NCI-H1092 treated with DMSO at 0.1 percent for 48 hours (cell line): ENCODE measurements at regions not wholly inside any gene's neighbourhood (a gene's known extent, or its start where the extent isn't known, plus 50 kb on each side); places are given as distances from the start of the nearest gene placed in this dataset.

Source experiments
- DNase-seq: peaks from one replicate; lab custom pipeline; 2025; lab: John Stamatoyannopoulos, UW

DNA sequence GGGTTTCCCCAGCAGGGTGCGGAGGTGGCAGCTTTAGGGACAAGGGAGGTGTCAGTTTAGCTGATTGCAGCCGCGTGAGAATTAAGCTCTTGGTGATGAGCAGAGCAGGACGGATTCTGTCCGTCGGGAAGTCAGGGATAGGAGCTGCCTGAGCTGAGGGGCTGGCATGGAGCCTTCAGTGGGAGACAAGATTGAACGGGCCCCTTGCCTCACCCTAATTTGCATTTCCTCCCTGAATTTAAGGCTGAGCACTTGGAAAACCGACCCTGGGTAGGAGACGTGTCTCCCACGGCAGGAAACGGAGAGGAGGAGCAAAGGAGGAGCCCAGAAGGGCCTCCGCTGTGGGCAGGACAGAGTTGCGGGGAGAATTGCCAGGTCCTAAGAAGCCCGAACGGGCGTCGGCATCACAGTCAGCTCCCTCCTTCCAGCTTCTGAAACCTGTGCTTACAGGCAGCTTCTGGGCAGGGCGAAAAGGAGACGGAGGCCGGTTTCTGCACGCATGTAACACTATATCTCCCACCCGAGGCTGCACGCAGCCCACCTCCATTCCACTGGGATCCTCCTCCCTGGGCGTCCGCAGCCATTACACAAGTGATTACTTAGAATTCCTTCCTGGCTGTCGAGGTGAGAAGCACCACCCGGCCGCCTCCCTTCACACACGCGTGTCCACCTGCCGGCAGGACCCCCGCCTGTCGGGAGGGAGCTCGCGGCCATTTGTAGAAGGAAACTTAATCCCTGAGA lies 345.8 kb downstream of the BRD1 start:
- DNase-seq, result no peak

DNA sequence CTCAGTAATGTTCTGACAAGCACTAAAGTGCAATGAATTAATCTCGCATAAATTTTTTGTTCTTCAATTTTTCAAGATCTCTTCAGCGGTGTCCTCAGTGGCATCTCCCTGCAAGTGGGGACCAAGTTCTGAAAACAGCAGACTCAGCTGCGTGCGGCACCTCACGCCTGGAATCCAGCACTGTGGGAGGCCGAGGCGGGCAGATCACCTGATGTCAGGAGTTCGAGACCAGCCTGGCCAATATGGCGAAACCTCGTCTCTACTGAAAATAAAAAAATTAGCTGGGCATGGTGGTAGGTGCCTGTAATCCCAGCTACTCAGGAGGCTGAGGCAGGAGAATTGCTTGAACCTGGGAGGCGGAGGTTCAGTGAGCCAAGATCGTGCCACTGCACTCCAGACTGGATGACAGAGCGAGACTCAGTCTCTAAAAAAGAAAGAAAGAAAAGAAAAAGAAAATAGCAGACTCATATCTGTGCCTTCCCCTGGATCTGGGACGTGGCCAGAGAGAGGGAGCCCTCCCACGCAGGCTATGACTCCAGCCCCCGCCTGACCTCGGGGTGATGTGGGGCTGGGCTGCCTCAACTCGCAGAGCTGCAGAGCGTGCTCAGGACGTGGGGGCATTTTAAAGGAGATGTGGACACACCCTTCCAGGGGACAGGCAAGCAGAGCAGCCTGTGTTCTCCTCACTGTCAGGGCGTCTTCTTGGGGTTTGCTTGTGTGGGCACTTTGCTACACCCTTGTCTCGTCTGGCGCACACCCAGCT lies 346.6 kb downstream of the BRD1 start:
- no peak for DNase-seq

DNA sequence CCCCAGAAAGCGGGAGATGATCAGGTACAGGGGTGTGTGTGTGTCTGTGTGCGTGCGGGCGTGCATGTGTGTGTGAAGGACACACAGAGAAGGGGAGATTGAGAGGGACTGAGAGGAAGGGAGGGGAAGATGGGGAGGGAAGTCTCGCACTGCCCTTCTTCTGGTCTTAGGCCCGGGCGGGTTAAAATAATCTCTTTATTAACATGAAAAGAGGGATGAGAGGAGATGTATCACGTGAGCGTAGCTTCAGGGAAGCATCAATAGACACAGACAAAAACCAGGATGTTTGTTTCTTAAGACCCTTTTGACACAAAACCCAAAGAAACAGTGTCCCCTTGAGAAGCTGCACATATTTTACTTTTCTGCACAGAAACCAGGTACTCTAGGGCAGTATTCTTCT lies 347.3 kb downstream of the BRD1 start:
- DNase-seq, result no peak

DNA sequence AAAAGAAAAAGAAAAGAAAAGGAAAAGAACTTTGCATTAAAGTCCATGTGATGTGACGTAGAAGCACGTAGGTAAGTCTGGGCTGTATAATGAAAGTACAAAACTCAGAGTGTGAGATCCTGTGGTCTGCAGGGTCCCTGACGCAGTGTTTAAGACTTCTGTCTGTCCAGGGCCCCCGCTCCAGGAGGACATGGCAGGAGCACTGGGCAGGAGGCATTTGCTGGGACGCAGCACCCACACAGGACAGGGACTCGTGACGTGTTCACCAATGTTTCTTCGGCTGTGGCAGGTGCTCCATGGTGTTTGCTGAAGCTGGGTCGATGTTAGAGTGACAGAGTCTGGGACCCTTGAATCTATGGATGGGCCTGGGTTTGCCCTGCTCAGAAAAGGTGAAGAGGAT lies 348.1 kb downstream of the BRD1 start:
- DNase-seq, result no peak

DNA sequence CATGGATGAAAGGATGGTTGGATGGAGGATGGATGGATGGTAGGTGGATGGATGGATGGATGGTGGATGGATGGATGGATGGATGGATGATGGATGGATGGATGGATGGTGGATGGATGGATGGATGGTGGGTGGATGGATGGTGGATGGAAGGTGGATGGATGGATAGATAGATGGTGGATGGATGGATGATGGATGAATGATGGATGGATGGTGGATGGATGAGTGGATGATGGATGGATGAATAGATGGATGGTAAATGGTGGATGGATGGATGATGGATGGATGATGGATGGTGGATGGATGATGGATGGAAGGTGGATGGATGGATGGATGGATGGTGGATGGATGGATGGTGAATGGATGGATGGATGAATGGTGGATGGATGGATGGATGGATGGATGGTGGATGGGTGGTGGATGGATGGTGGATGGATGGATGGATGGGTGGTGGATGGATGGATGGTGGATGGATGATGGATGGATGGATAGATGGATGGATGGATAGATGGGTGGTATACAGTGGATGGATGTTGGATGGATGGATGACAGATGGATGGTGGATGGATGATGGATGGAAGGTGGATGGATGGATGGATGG lies 350.8 kb downstream of the BRD1 start:
- DNase-seq, result no peak

DNA sequence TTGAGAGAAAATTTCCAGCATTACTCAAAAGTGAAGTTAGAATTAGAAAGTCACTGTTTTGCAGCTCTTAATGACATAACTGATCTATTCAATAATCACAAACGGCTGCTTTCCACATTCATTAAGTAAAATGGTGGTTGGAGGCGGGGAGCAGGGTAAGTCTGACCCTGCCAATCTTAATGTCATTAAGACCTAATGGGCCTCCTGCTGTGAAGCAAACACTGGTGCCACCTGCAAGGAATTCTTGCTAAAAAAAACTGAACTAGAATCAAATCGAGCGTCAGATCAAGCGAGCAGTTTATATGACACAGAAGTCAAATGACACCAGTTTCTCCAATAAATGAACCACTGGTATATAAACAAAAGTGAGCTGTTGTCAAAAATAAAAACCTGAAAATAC lies 351.5 kb downstream of the BRD1 start:
- DNase-seq, result no peak

DNA sequence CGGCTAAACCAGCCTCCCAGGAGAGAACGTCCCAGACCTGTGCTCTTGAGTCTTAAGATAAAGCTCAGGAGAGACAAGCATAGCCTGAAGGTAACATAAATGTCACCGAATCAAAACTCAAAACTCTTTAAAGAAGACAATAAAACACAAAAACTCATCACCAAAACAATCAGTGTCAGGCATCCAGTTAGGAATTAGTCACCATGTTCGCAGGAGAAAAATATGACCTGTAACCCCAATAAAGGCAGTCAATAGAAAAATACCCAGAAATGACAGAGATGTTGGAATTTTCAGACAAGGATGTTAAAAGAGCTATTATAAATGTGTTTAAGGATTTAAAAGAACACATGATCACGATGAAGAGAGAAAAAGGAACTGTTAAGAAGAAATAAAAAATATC lies 352.4 kb downstream of the BRD1 start:
- no peak for DNase-seq

DNA sequence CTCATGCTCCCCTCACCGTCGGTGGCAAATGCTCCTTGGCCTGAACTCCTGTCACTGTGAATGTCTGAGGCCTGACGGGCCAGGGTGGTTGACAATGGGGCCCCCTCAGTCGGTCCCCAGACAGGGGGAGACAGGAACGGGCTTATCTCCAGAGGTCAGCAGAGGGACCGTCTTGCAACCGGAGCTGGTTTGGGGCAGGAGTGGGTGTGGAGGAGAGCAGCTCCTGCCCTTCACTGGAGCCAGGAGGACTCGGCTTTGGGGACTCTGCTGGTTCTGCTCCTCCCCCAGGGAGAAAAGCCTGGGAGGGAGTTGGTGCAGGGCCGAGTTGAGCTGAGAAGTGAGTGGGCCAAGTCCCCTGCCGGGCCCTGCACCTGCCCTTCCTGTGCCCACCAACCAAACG lies 354.4 kb downstream of the BRD1 start:
- no peak for DNase-seq

DNA sequence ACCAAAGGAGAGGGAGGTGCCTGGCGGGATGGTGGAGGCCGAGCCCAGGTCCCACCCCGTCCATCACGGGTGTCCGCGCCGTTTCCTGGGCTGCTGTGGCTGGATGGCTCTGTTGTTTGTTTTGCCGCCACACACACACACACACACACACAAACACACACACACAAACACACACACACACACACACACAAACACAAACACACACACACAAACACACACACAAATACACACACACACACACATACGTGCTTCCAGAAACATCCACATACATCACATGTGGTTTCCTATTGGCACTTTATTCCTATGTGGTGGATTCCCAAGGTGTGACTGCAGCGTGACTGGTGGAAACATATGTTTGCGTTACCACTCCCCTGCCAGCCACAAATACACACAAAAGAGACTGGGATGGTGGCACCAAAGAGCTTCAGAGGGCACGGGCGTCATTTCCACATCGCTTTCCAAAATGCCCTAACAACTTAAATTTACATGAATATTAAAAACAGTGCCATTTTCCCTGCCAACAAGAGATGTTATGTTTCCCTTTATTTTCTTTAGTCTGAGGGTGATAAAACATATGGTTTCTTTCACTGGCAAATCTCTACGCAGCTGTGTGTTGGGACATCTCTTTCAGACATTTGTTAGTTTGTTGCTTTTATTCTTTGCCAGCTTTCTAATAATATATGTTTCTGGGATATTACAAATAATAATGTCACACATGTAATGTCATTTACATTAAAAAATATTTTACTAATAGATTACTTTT lies 356.8 kb downstream of the BRD1 start:
- DNase-seq, result no peak

DNA sequence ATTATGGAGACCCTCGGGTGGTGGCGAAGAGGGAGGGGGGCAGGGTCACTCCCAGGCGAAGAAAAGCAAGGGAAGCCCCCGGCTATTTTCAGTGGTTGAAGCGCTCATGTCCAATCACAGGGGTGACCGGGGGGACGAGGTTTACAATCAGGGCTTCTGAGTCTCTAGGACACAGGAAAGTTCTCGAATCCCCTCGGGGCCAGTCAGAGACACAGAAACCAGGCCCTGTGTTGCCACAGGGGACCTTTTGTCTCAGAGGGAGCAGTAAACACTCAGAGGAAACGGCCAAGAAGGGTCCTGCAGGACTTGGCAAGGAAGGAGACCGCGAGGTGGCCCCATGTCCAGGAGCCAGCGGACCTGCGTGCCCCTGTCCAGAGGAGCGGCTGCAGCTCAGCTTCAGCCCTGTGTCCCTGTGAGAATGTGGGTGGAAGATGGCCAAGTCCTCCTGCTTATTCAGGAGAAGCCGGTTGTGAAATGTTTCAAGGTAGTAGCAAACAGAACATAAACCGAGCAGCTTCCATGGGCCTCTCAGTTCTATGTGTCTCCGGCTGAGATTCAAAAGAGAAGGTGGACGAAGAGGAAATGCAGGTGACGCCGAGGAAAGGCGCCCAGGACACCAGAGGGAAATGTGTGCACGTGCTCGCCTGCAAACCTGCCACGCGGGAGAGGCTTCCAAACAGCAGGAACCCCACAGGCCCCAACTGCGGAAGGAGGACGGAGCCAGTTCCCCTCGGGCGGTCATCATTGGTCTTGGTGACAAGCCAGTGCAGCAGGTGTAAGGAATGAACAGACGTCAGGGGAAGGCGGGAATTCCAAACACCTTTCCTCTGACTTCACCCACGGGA lies 357.6 kb downstream of the BRD1 start:
- no peak for DNase-seq

DNA sequence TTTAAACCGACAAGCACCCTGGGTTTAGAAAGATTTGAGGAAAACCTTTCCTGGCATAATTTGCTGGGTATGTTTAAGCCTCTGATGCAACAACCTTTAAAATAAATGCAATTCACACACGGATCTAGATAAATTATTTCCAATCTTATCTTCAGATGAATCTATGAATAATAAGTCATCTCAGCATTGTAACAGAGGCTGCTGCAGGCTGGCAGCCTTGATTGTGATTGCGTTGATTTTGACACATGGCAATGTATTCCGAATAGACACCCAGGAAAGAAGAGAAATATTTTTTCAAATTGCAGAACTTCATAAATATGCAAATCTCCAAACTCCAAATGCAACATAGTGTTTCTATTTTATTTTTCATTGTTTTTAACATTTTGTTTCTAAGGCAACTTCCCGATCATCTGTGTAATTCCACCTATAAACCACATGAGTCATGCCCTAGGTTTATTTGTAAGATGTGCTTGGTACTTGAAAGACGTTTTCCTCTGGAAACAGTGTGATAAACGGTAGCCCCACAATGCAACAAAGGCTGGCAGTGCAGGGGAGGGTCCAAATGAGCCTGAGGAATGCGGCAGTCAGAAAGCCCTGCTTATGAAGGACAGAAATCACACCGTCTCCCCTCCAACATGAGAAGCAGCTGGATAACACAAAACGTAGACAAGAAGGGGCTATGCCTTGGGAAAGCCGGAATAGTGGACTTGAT lies 359.0 kb downstream of the BRD1 start:
- DNase-seq, result no peak

DNA sequence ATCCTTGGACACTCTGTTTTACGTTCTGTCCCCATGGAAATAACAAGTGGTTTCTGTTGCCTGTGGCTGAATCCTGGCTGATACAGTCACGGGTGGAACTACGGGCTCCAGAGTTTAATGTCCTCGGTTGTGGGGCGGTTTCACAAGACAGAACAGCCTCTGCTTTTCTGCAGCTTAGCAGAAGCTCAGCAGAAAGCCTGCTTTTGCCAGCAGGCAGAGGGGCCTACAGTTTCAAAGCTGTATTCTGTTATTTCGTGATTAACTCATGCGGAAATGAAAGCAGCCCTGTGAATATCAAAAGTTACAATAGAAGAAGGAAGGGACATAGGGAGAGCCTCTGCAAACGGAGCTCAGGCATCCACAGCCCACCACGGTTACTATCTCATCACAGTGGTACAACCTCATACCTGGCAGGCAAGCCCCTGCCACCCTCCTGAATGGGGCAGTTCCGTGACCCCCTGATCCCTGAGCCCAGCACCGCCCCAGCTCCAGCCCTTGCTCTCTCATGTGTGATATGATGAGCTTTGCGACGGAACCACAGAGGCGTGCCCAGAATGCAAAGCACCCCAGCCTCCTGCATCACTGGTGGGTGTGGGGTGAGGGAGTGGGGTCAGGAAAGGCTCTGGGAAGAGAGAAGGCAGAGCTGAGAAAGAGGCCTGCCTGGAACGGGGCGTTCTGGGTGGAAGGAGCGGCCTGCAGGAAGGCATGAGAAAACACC lies 360.6 kb downstream of the BRD1 start:
- no peak for DNase-seq

DNA sequence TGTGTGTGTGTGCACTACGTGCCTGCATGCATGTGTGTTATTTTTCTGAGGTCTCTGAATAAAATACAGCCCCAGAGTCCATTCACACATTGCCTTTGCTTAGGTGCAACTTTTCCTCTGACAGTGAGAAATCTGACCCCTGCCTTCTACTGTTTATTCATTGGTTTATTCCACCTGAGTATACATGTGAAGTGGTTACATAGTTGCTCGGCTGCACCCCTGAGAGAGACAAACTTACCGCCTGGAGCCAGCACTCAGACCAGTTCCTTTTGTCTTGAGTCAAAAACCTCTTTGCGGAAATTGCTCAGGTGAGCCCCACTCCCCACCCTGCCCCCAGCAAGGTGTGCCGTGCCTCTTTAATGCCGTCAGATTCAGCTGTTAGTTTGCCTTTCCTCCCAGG lies 363.6 kb downstream of the BRD1 start:
- DNase-seq, result no peak

DNA sequence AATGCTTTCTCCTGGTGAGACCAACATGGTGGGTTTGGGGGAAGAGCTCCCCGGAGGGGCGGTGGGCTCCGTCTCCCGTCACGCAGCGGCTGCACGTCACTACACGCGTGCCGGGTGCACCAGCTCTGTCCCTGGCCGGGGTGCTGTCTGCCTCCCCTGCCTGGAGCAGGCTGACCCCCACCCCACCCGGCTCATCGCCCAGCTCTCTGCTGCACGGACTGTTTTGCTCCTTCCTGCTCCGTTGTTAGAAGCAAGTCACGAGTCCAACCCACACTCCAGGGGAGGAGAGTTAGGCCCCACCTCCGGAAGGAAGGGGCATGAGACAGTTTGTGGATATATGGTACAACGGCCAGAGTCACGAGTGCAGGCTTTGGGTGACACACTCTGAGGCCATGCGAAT lies 364.9 kb downstream of the BRD1 start:
- DNase-seq, result no peak

DNA sequence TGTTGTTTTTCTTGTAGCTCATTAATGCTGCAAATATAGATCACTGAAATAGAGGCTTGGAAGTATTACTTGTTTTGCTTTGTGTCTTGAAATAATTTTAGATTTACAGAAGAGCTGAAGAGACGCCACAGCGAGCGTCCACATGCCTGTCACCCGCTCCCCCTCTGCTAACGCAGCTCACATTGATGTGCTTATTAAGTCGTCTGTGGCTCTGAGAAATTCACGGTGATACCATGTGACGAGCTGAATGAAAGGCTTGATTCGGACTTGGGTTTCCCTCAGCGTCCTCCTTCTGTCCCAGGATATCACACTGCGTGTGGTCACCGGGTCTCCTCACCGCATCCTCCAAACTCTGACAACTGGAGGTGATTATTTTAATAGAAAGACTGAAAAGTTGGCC lies 365.4 kb downstream of the BRD1 start:
- no peak for DNase-seq

DNA sequence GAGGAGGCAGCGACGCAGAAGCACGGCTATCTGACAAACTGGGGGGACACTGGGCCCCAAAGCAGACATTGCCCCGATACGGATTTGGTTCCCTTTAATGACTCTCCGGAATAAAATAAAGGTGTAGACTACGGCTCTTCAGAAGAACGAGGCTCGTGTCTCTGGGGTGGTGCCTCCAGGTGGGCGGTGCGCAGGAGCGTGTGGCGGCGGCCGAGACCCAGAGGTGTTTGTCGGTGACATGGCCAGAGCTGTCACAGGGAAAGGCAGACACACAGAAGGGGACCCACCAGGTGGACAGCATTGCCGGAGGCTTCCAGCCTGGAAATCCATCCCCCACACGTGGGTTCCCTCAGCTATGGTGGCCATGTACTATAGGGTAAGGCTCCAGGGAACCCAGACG lies 366.0 kb downstream of the BRD1 start:
- no peak for DNase-seq

DNA sequence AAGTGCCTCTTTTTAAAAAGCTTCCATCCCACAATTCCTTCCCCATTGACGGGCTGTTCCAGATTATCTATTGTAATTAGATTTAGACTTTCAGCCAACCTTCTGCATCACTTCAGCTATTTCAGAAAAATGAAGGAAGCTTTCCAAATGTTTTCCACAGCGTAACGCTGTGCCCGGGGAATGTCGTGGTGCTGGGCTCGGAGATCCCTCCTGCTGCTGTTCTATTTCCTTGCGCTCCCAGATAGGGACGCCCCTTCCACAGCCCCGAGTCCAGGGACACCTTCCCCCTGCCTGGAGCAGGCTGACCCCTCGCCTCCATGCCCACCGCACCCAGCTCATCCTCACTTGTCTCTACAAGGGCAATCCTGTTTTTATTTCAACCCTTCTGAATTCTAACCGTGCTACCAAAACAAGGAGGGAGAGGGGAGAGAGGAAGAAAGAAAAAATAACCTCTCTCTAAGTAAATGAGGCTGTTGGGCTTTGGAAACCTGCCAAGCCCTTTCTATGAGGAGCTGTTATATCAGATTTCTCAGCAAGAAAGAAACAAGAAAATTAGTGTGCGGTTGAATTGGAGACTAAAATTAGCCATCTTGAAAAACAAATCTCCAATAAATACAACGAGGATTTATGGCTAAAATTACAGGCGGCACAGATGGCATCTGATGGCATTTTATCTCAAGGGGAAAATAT lies 366.9 kb downstream of the BRD1 start:
- no peak for DNase-seq

DNA sequence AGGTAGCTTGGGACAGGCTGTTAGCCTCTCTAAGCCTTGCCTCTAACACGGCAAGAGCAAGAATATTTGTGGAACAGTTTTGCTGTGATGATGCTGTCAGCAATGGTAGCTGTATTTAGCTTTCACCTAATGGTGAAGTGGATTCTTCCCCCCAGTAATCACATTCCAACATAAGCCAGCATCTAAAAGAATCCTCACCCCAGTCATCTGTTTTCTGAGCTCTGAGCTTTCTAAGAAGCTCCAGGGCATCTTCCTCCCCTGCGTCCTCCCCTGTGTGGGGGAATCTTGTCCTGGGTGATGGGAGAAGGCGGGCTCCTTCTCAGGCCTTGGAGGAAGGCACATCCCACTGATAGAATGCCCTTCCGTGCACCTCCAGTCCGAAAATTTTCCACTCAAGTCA lies 367.6 kb downstream of the BRD1 start:
- DNase-seq, result no peak

DNA sequence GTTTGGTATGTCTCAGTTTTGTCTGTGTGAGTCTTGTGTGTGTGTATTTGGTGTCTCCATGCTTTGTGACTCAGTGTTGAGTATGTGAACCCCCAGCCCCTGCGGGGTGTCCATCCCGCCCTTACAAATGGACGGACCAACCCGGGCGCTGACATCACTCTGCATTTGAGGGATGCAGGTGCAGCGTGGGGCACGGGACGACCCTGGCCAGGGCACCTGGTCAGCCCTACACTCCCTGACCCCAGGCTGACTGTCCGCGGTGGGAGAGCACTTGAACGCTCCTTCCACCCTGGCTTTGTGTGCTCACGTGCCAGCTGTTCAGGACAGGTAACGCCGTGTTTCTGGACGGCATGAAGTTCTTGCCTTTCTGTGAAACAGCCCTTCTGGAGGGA lies 369.0 kb downstream of the BRD1 start:
- no peak for DNase-seq
